Activated CD8-positive, alpha-beta T cell treated with anti-CD3 and anti-CD28 coated beads for 36 hours (primary cell): ENCODE measurements at regions not wholly inside any gene's neighbourhood (a gene's known extent, or its start where the extent isn't known, plus 50 kb on each side); places are given as distances from the start of the nearest gene placed in this dataset.

ENCODE experiments used
- ATAC-seq: fragments of 200-7000 bp; cut with Tn5 transposase; one replicate; pipeline ENCODE4 v1.10.0; 2021; ENCODE audit warnings: mild to moderate bottlenecking, moderate library complexity
- CTCF ChIA-PET: fragments of 350-600 bp; sonication (Branson Sonifier 250); formaldehyde crosslinking; loops from one replicate; lab custom pipeline; 2021; ENCODE audit warnings: antibody characterized with exemption; lab: Charles Lee
- POLR2A ChIA-PET: fragments of 350-600 bp; sonication (Branson Sonifier 250); formaldehyde crosslinking; loops from one replicate; lab custom pipeline; 2021; ENCODE audit warnings: antibody characterized with exemption; lab: Charles Lee
- DNase-seq: peaks from one replicate; pipeline ENCODE4 v3.0.0-alpha.2; 2020
- H3K27ac Mint-ChIP-seq: one replicate; pipeline ENCODE4 v1.8.0; 2021; ENCODE audit warnings: mild to moderate bottlenecking, mixed read lengths
- H3K27me3 Mint-ChIP-seq: one replicate; pipeline ENCODE4 v1.8.0; 2021; ENCODE audit warnings: mixed read lengths
- H3K36me3 Mint-ChIP-seq: one replicate; pipeline ENCODE4 v1.8.0; 2021; ENCODE audit warnings: low read depth, mixed read lengths
- H3K4me1 Mint-ChIP-seq: one replicate; pipeline ENCODE4 v1.8.0; 2021; ENCODE audit warnings: low read depth, mixed read lengths
- H3K4me3 Mint-ChIP-seq: one replicate; pipeline ENCODE4 v1.8.0; 2021; ENCODE audit warnings: mild to moderate bottlenecking, moderate library complexity, mixed read lengths
- H3K9me3 Mint-ChIP-seq: one replicate; pipeline ENCODE4 v1.8.0; 2021; ENCODE audit warnings: mixed read lengths
- intact Hi-C: fragments of 100-400 bp; cut with micrococcal nuclease; formaldehyde crosslinking; loops from one replicate; pipeline ENCODE4 v1.10.0; 2022
- TF ChIP-seq, protein P1 (sequence below): fragments of 200-600 bp; IDR thresholded peaks from one replicate; pipeline ENCODE4 v1.8.0; 2022; ENCODE audit warnings: antibody characterized with exemption, mild to moderate bottlenecking

DNA sequence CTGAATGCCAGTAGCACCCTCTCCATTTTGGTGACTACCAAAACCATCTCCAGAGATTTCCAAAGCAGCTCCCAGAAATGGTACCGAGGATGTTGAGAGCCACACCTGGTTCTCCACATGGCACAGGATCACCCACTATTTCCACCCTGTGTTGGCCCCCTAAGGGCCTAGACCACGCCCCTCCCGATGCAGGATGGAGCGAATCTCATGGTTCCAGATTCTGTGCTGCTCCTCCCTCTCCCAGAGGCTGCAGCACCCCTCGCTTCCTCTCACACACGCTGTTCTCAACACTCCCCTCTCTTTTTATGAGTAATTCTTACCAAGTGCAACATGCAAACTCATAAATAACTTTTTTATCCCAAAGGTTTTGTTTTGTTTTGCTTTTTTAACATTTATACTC lies 571.5 kb downstream of the STK39 start:
- TF ChIP-seq, protein P1, sequence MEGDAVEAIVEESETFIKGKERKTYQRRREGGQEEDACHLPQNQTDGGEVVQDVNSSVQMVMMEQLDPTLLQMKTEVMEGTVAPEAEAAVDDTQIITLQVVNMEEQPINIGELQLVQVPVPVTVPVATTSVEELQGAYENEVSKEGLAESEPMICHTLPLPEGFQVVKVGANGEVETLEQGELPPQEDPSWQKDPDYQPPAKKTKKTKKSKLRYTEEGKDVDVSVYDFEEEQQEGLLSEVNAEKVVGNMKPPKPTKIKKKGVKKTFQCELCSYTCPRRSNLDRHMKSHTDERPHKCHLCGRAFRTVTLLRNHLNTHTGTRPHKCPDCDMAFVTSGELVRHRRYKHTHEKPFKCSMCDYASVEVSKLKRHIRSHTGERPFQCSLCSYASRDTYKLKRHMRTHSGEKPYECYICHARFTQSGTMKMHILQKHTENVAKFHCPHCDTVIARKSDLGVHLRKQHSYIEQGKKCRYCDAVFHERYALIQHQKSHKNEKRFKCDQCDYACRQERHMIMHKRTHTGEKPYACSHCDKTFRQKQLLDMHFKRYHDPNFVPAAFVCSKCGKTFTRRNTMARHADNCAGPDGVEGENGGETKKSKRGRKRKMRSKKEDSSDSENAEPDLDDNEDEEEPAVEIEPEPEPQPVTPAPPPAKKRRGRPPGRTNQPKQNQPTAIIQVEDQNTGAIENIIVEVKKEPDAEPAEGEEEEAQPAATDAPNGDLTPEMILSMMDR = no peak
- ATAC-seq (no peak), DNase-seq (no peak)
- Mint-ChIP-seq H3K27me3 (no peaks in the 10 kb centered on the region), H3K27ac (no peak overlapping the region), H3K9me3 (peaks cover 3% of the 10 kb centered on the region), H3K4me3 (no peak overlapping the region), H3K36me3 (no peaks in the 10 kb centered on the region), H3K4me1 (no peaks in the 10 kb centered on the region)
- CTCF ChIA-PET = no interaction called here
- POLR2A ChIA-PET = no interaction called here
- intact Hi-C loops = no loop called here

DNA sequence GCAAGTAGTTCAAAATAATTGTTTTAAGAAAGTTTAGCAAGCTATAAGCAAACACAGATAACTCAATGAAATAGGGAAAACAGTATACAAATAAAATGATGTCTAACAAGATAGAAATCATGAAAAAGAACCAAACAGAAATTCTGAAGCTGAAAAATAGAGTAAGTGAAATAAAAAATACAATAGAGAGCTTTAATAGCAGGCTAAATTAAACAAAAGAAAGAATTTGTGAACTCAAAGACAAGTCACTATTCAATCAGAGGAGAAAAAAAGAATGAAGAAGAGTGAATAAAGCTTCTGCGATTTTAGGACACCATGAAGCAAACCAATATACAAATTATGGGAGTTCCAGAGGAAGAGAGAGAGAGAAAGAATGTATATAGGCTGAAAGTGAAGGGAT lies 576.8 kb downstream of the STK39 start:
- H3K9me3 Mint-ChIP-seq = peaks cover 16% of the 10 kb centered on the region
- H3K4me3 Mint-ChIP-seq = no peak overlapping the region
- H3K27ac Mint-ChIP-seq = no peak overlapping the region
- POLR2A ChIA-PET = interaction anchor here (0.6 kb wide), 1 partner anchor 115 kb away, joined by 3 read pairs; no protein-coding TSS in a partner anchor
- no peaks in the 10 kb centered on the region for H3K36me3 Mint-ChIP-seq
- no peaks in the 10 kb centered on the region for H3K27me3 Mint-ChIP-seq
- CTCF ChIA-PET = interaction anchor here (1.0 kb wide), 1 partner anchor 10 kb away, joined by 3 read pairs; no protein-coding TSS in a partner anchor
- DNase-seq (no peak), ATAC-seq (no peak)
- intact Hi-C loops = no loop called here
- TF ChIP-seq, protein P1 = no peak
- H3K4me1 Mint-ChIP-seq = no peaks in the 10 kb centered on the region

DNA sequence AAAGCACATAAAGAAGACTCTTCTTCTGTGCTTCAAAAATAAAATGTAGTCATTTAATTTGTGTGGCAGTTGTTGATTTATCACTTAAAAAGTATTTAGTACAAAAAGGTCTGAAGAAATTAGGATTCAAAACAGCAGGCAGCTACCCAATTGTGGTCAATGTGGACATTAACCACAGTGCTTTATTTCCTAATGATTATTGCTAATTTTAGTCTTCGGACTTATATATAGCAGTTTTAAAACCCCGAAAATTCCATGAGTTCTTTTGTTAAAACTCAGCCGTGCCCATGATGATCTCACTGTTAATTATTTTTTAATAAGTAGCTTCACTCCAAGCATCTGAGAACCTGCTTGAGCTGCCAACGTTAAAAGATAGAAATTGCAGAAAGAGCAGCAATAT lies 594.3 kb downstream of the STK39 start:
- DNase-seq (no peak), ATAC-seq (no peak)
- H3K27me3 Mint-ChIP-seq = peaks cover 3% of the 10 kb centered on the region
- no peak overlapping the region for H3K27ac Mint-ChIP-seq
- H3K36me3 Mint-ChIP-seq = no peaks in the 10 kb centered on the region
- H3K4me3 Mint-ChIP-seq = no peak overlapping the region
- ChIA-PET POLR2A (no interaction called here), CTCF (no interaction called here)
- H3K9me3 Mint-ChIP-seq = peaks cover 2% of the 10 kb centered on the region
- TF ChIP-seq, protein P1 = no peak
- intact Hi-C loops = no loop called here
- H3K4me1 Mint-ChIP-seq = no peaks in the 10 kb centered on the region

DNA sequence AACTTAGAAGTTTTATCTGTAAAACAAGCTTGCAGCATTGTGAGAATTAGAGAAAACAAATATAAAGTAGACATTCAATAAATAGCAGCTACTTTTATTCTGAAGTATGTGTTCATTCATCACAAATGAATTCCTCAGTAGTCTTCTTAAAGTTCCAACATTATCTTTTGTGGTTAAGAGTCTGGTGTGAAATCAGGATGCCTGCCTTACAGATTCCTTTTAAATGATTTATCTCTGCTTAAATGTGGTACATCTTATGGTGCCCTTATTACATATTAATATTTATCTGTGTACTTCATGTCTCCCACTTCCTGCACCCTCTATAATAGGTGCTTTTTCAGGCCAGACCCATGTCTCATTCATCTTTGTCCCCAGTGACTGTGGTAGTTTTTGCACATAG lies 595.0 kb downstream of the STK39 start:
- no peak overlapping the region for H3K27ac Mint-ChIP-seq
- H3K9me3 Mint-ChIP-seq = peaks cover 2% of the 10 kb centered on the region
- intact Hi-C loops = no loop called here
- no peak for DNase-seq
- no peaks in the 10 kb centered on the region for H3K4me1 Mint-ChIP-seq
- CTCF ChIA-PET = no interaction called here
- ATAC-seq = no peak
- peaks cover 3% of the 10 kb centered on the region for H3K27me3 Mint-ChIP-seq
- POLR2A ChIA-PET = no interaction called here
- no peak overlapping the region for H3K4me3 Mint-ChIP-seq
- no peaks in the 10 kb centered on the region for H3K36me3 Mint-ChIP-seq
- TF ChIP-seq, protein P1 = no peak

DNA sequence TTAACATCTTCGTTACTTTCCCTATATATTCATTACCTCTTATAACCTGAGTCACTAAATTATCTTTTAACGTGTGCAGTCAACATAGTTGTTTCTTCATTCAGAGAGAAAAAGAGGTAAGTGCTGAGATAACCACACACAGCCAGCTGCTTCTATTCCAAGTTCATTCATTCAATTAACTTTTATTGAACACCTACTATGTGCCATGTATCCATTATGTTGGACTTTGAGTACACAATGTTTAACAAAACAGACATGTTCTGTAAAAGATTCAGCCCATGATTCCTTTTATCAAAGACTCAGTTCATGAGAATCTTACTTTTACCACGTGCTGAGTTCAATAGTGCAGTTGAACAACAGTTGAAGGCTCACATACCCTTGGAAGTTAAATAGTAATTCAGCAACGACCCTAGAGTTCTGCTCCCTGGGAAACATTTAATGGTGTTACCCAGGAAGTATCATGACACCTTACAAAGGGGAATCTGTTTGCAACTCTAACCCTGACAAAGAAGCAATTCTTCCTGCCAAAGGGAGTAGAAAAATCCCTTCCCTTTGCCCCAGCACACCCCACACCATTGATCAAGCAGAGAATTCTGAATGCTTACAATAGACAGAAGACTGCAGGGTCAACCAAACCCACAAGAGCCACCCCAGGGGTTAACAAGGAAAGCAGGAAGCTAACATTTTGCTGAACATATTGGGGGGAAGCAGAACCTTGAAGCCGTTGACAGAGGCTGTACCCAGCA lies 595.8 kb downstream of the STK39 start:
- ChIA-PET CTCF (no interaction called here), POLR2A (no interaction called here)
- ATAC-seq (no peak), DNase-seq (no peak)
- TF ChIP-seq, protein P1 = no peak
- Mint-ChIP-seq H3K9me3 (peaks cover 2% of the 10 kb centered on the region), H3K4me3 (no peak overlapping the region), H3K36me3 (no peaks in the 10 kb centered on the region), H3K27ac (no peak overlapping the region), H3K27me3 (peaks cover 3% of the 10 kb centered on the region), H3K4me1 (no peaks in the 10 kb centered on the region)
- intact Hi-C loops = no loop called here
